ENCODE measurements at regions not wholly inside any gene's neighbourhood (a gene's known extent, or its start where the extent isn't known, plus 50 kb on each side); places are given as distances from the start of the nearest gene placed in this dataset.

- TF ChIP-seq CTCF (IDR thresholded peaks at IDR 0.05) (no peak), POLR2A (IDR thresholded peaks at IDR 0.05) (no peak), POLR2AphosphoS5 (IDR thresholded peaks at IDR 0.05) (no peak)
These were observed 145.6 kb upstream of the MRPS22 start for GRCh38 chr3:139198186-139198585.
